MM.1S (cell line): ENCODE measurements at regions not wholly inside any gene's neighbourhood (a gene's known extent, or its start where the extent isn't known, plus 50 kb on each side); places are given as distances from the start of the nearest gene placed in this dataset.

Source experiments
- DNase-seq: peaks from one replicate; pipeline ENCODE4 v3.0.0-alpha.2; 2015
- H2AFZ ChIP-seq: fragments of 300-600 bp; sonication (generic); 2 replicates; pipeline ENCODE4 v1.6.0; 2016; ENCODE audit warnings: antibody characterized with exemption, low read length
- H3F3A ChIP-seq: fragments of 300-600 bp; sonication (generic); 2 replicates; pipeline ENCODE4 v1.6.1; 2016; ENCODE audit warnings: mild to moderate bottlenecking, antibody characterized with exemption, low read length, moderate library complexity, mixed read lengths; ENCODE audit not compliant: insufficient read depth
- H3K27ac ChIP-seq: fragments of 300-600 bp; sonication (generic); 2 replicates; pipeline ENCODE4 v1.5.1; 2016; ENCODE audit warnings: mild to moderate bottlenecking, low read length
- H3K27me3 ChIP-seq: fragments of 300-600 bp; sonication (generic); replicated peaks from 2 replicates; pipeline ENCODE4 v1.6.0; 2016; ENCODE audit warnings: low read length; ENCODE audit not compliant: insufficient read depth
- H3K36me3 ChIP-seq: fragments of 300-600 bp; sonication (generic); replicated peaks from 2 replicates; pipeline ENCODE4 v1.6.1; 2016; ENCODE audit warnings: mild to moderate bottlenecking, low read length, mixed read lengths; ENCODE audit not compliant: insufficient read depth
- H3K4me1 ChIP-seq: fragments of 300-600 bp; sonication (generic); 2 replicates; pipeline ENCODE4 v1.6.1; 2016; ENCODE audit warnings: low read length, mixed read lengths
- H3K4me2 ChIP-seq: fragments of 300-600 bp; sonication (generic); 2 replicates; pipeline ENCODE4 v1.6.0; 2016; ENCODE audit warnings: low read depth, low read length
- H3K4me3 ChIP-seq: fragments of 300-600 bp; sonication (generic); 2 replicates; pipeline ENCODE4 v1.5.1; 2016; ENCODE audit warnings: low read length, mixed read lengths
- H3K79me2 ChIP-seq: fragments of 300-600 bp; sonication (generic); 2 replicates; pipeline ENCODE4 v1.6.1; 2016; ENCODE audit warnings: mixed run types, low read length, mixed read lengths
- H3K9ac ChIP-seq: fragments of 300-600 bp; sonication (generic); 2 replicates; pipeline ENCODE4 v1.6.1; 2016; ENCODE audit warnings: low read length, mixed read lengths
- H3K9me2 ChIP-seq: fragments of 300-600 bp; sonication (generic); replicated peaks from 2 replicates; pipeline ENCODE4 v1.6.1; 2016; ENCODE audit warnings: mild to moderate bottlenecking, low read length, mixed read lengths; ENCODE audit not compliant: insufficient read depth
- H3K9me3 ChIP-seq: fragments of 300-600 bp; sonication (generic); replicated peaks from 2 replicates; pipeline ENCODE4 v1.6.1; 2016; ENCODE audit warnings: mild to moderate bottlenecking, low read length, mixed read lengths; ENCODE audit not compliant: insufficient read depth
- H4K20me1 ChIP-seq: fragments of 300-600 bp; sonication (generic); 2 replicates; pipeline ENCODE4 v1.6.1; 2016; ENCODE audit warnings: mild to moderate bottlenecking, low read length, moderate library complexity, mixed read lengths; ENCODE audit not compliant: insufficient read depth
- EZH2 ChIP-seq: fragments of 300-600 bp; sonication (generic); optimal IDR thresholded peaks from 2 replicates; pipeline ENCODE3; 2017; ENCODE audit warnings: low read depth, mild to moderate bottlenecking, antibody characterized with exemption, low read length, mixed read lengths
- EZH2phosphoT487 ChIP-seq: fragments of 300-600 bp; sonication (generic); IDR thresholded peaks from 2 replicates; pipeline ENCODE4 v1.6.1; 2018; ENCODE audit warnings: antibody characterized with exemption, low read length
- TF ChIP-seq, protein P1 (sequence below): fragments of 300-600 bp; sonication (generic); IDR thresholded peaks from 2 replicates; pipeline ENCODE4 v1.5.1; 2016; ENCODE audit warnings: antibody characterized with exemption, low read length, mixed read lengths

DNA sequence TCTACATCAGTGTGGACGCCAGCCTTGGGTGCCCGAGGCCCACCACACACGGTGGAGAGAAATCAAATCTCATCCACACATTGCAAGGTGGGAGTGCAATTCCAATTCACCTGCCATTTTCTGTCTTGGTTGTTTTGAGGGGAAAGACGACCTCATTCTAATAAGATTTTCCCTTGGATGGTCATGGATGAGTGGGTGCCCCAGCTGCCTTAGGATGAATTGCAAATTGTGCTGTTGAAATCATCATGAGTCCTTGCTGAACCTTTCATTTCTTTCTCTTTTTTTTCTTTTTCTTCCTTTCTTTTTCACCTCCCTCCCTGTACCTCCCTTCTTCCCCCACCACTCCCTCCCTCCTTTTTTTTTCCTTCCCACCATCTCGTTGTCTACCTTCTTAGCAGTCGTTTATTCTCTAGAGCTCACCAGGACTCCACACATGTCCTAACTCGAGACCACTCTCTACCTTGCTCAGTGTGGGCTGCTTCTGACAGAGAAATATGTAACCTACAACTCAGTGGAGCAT is 266.9 kb upstream of the NFE2L3 start:
- no peak for DNase-seq
- H3K9me3 ChIP-seq: no peaks in the 10 kb centered on the region
- no peak overlapping the region for H2AFZ ChIP-seq
- no peak overlapping the region for H3K9ac ChIP-seq
- H3K4me3 ChIP-seq: no peak overlapping the region
- H3K4me2 ChIP-seq: no peak overlapping the region
- H3K4me1 ChIP-seq: peaks cover 22% of the 10 kb centered on the region
- H3K27ac ChIP-seq: no peak overlapping the region
- H4K20me1 ChIP-seq: no peaks in the 10 kb centered on the region
- H3K36me3 ChIP-seq: no peaks in the 10 kb centered on the region
- H3F3A ChIP-seq: peaks cover 14% of the 10 kb centered on the region
- H3K9me2 ChIP-seq: no peaks in the 10 kb centered on the region
- no peak for TF ChIP-seq EZH2phosphoT487
- TF ChIP-seq, protein P1, sequence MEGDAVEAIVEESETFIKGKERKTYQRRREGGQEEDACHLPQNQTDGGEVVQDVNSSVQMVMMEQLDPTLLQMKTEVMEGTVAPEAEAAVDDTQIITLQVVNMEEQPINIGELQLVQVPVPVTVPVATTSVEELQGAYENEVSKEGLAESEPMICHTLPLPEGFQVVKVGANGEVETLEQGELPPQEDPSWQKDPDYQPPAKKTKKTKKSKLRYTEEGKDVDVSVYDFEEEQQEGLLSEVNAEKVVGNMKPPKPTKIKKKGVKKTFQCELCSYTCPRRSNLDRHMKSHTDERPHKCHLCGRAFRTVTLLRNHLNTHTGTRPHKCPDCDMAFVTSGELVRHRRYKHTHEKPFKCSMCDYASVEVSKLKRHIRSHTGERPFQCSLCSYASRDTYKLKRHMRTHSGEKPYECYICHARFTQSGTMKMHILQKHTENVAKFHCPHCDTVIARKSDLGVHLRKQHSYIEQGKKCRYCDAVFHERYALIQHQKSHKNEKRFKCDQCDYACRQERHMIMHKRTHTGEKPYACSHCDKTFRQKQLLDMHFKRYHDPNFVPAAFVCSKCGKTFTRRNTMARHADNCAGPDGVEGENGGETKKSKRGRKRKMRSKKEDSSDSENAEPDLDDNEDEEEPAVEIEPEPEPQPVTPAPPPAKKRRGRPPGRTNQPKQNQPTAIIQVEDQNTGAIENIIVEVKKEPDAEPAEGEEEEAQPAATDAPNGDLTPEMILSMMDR: no peak
- no peak for TF ChIP-seq EZH2
- no peaks in the 10 kb centered on the region for H3K27me3 ChIP-seq
- H3K79me2 ChIP-seq: no peaks in the 10 kb centered on the region

DNA sequence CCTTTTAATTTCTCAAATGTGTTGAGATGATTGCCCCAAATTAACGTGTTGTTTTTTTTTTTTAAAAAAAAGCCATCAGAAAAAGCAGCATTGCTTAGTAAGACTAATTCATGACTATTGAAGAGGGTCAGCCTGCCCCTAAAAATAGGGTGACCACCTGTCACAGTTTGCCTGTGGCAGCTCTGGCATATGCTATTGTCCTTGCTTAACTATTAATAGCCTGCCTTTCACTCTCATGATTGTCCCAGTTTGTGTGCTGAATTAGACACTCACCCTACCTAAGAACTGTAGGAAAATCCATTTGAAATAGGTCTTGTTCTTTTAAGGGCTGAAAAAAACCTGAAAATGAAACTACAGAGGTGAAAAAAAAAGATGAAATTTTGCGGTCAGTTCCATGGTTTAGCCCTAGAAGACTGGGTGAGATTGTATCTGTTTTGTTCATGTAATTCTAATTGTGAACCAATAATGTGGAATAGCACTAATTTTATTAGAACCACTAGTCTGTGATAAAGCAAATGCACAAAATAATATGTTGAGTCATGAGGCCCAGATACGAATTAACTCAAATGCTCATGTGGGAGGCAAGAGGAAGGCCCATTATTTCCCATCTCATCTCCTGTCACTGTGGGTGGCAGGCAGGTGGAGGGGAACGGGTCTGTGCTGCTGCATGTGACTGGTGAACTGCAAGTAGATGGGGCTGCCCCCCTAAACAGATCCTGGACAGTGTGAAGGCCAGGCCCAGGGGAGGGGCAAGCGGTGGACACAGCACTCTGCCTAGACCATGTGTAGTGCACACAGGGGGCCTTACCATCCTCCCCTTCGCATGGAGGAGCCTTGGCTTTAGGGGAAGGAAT is 265.4 kb upstream of the NFE2L3 start:
- Histone ChIP-seq H3K27ac (peak overlapping the region; percentile 27; the same call in 1 of the 2 replicates), H3K36me3 (no peaks in the 10 kb centered on the region), H3F3A (peaks cover 14% of the 10 kb centered on the region), H3K27me3 (no peaks in the 10 kb centered on the region), H3K9ac (no peak overlapping the region), H3K79me2 (no peaks in the 10 kb centered on the region), H3K9me2 (no peaks in the 10 kb centered on the region), H3K9me3 (no peaks in the 10 kb centered on the region), H2AFZ (peak overlapping the region; percentile 37), H3K4me1 (peaks cover 22% of the 10 kb centered on the region), H3K4me3 (peak overlapping the region; percentile 24; the same call in 1 of the 2 replicates), H3K4me2 (peak overlapping the region; percentile 76), H4K20me1 (no peaks in the 10 kb centered on the region)
- no peak for TF ChIP-seq EZH2phosphoT487
- TF ChIP-seq EZH2: no peak
- TF ChIP-seq, protein P1: no peak
- peak; percentile 70 for DNase-seq

DNA sequence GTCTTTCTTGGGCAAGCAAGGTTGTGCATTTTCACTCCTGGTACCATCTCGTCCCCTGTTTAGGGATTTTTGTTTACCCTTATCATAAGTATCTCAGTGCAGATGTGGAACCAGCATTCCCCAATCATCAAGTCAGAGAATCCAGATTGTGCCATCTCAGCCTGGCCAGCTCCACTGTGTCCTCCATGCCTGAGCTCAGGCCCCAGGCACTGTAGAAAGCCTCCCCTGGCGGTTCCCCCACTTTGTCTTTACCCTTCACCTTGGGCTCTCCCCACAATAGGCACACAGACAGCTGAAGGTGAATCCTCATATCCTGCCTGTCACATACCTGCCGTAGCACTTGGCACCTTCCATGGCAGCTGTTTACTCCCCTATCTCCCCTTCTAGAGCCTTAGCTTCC is 264.7 kb upstream of the NFE2L3 start:
- Histone ChIP-seq H3K4me2 (peak overlapping the region; percentile 76), H2AFZ (peak overlapping the region; percentile 37), H4K20me1 (no peaks in the 10 kb centered on the region), H3K4me1 (peaks cover 22% of the 10 kb centered on the region), H3K27ac (peak overlapping the region; percentile 27; the same call in 1 of the 2 replicates), H3K4me3 (no peak overlapping the region), H3K27me3 (no peaks in the 10 kb centered on the region), H3K9me2 (no peaks in the 10 kb centered on the region), H3K79me2 (no peaks in the 10 kb centered on the region), H3F3A (peaks cover 14% of the 10 kb centered on the region), H3K9ac (no peak overlapping the region), H3K9me3 (no peaks in the 10 kb centered on the region), H3K36me3 (no peaks in the 10 kb centered on the region)
- TF ChIP-seq, protein P1: no peak
- no peak for TF ChIP-seq EZH2
- no peak for TF ChIP-seq EZH2phosphoT487
- DNase-seq: no peak
